ENCODE measurements at regions not wholly inside any gene's neighbourhood (a gene's known extent, or its start where the extent isn't known, plus 50 kb on each side); places are given as distances from the start of the nearest gene placed in this dataset.

- H3K27ac ChIP-seq = no peak overlapping the region
- CTCF ChIA-PET = no interaction called here
- no peak for TF ChIP-seq CTCF (conservative IDR thresholded peaks at IDR 0.05; ENCODE audit: low read depth)
- DNase-seq (ENCODE audit: low spot score) = no peak
- POLR2A ChIA-PET (ENCODE audit: low non-redundant PET) = no interaction called here
These were observed 290.2 kb downstream of the UTRN start for GRCh38 chr6:144575327-144575726.

GRCh38 chr6:144576871-144577270, 291.7 kb downstream of the UTRN start:
- CTCF ChIA-PET = no interaction called here

GRCh38 chr6:144578385-144579350, 293.5 kb downstream of the UTRN start:
- CTCF ChIA-PET = no interaction called here
- H3K27ac ChIP-seq = no peak overlapping the region
- POLR2A ChIA-PET (ENCODE audit: low non-redundant PET) = no interaction called here
- TF ChIP-seq CTCF (conservative IDR thresholded peaks at IDR 0.05; ENCODE audit: low read depth) = no peak
- no peak for DNase-seq (ENCODE audit: low spot score)

More at GRCh38 chr6:144576871-144577270, 291.7 kb downstream of the UTRN start:
- POLR2A ChIA-PET (ENCODE audit: low non-redundant PET) = no interaction called here
- H3K27ac ChIP-seq = no peak overlapping the region
- DNase-seq (ENCODE audit: low spot score) = no peak
- TF ChIP-seq CTCF (conservative IDR thresholded peaks at IDR 0.05; ENCODE audit: low read depth) = no peak

GRCh38 chr6:144580039-144580438, 294.9 kb downstream of the UTRN start:
- no peak overlapping the region for H3K27ac ChIP-seq
- no peak for DNase-seq (ENCODE audit: low spot score)
- ChIA-PET CTCF (interaction anchor here (0.7 kb wide), 1 partner anchor 54 kb away, joined by 3 read pairs; no protein-coding TSS in a partner anchor), POLR2A (ENCODE audit: low non-redundant PET) (no interaction called here)
- TF ChIP-seq CTCF (conservative IDR thresholded peaks at IDR 0.05; ENCODE audit: low read depth) = no peak

GRCh38 chr6:144580771-144581170, 295.6 kb downstream of the UTRN start:
- CTCF ChIA-PET = interaction anchor here (0.7 kb wide), 1 partner anchor 54 kb away, joined by 3 read pairs; no protein-coding TSS in a partner anchor
- DNase-seq (ENCODE audit: low spot score) = no peak
- TF ChIP-seq CTCF (conservative IDR thresholded peaks at IDR 0.05; ENCODE audit: low read depth) = no peak
- POLR2A ChIA-PET (ENCODE audit: low non-redundant PET) = no interaction called here
- H3K27ac ChIP-seq = no peak overlapping the region

- POLR2A ChIA-PET (ENCODE audit: low non-redundant PET) = no interaction called here
- no peak overlapping the region for H3K27ac ChIP-seq
- no peak for DNase-seq (ENCODE audit: low spot score)
- TF ChIP-seq CTCF (conservative IDR thresholded peaks at IDR 0.05; ENCODE audit: low read depth) = no peak; the same call in 1 of the 2 replicates
- CTCF ChIA-PET = interaction anchor here (0.5 kb wide), 1 partner anchor 13 kb away, joined by 3 read pairs; no protein-coding TSS in a partner anchor
These were observed 296.8 kb downstream of the UTRN start for GRCh38 chr6:144581812-144582537.

All from RWPE1 (cell line).